Adrenal gland (tissue), 5 donors: ENCODE measurements at regions not wholly inside any gene's neighbourhood (a gene's known extent, or its start where the extent isn't known, plus 50 kb on each side); places are given as distances from the start of the nearest gene placed in this dataset.

Experiments used
- CTCF ChIP-seq, 6 experiments: fragments of 450-650 bp in 4 of 6; fragments of 200-600 bp in 2 of 6; sonication (generic) in 1 of 6; IDR thresholded peaks; 1 replicate in 5 of 6; 2 replicates in 1 of 6; pipeline versions ENCODE4 v1.5.1 to v1.8.0; 2016 to 2021; ENCODE audit warnings: antibody characterized with exemption in 6 of 6, mild to moderate bottlenecking in 2 of 6, moderate library complexity in 1 of 6
- POLR2A ChIP-seq, 2 donors: fragments of 450-650 bp; IDR thresholded peaks; one replicate each; pipeline ENCODE4 v1.6.1; 2017; ENCODE audit warnings: antibody characterized with exemption in 2 of 2, mild to moderate bottlenecking in 2 of 2, moderate library complexity in 1 of 2
- donor health status: DM: no; HTN: no; CAD: no.

GRCh38 chr13:67725999-67726398 lies 495.9 kb upstream of the PCDH9 start:
- TF ChIP-seq CTCF (IDR thresholded peaks at IDR 0.05) (no peak), POLR2A (IDR thresholded peaks at IDR 0.05) (no peak)
